HG02852 (cell line): ENCODE measurements at regions not wholly inside any gene's neighbourhood (a gene's known extent, or its start where the extent isn't known, plus 50 kb on each side); places are given as distances from the start of the nearest gene placed in this dataset.

Source experiments
- ATAC-seq: cut with Tn5 transposase; IDR thresholded peaks from one replicate; pipeline ENCODE4 v1.9.1; 2021; ENCODE audit warnings: mild to moderate bottlenecking, moderate library complexity; ENCODE audit not compliant: unreplicated experiment

DNA sequence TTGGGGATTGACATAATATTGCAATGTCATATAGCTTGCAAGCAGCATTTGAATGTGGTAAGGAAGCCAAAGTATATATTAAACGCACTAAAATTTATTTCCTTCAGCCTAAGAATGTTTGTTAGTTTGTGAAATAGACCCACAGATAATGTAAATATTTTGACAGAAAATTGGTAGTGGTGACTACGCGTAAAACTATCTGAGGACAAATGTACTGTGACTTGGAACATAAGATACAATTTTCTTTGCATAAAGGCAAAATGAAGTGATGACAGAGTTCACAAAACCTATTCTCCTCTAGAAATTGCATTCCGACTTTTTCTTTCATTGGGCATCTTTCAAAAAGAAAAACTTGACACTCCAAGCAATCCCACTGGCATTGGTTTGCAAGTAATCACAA lies 411.1 kb upstream of the LRATD1 start:
- no peak for ATAC-seq

DNA sequence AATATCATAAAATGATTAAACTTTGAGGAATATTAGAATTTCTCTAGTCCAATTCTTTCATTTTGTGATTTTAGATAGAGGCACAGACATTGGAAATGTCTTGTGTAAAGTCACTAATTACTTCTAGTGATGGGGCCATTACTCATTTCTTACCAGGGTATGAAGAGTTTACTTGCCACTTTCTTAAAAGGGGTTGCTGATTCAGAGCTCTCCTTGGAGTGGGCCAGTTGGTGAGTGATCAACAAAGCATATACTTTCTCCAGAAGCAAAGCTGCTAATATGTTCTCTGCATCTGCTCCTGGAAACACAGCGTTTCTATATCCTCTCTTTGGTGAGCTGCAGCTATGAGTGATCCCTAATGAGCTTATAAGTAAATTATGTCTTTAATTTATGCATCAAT lies 408.9 kb upstream of the LRATD1 start:
- no peak for ATAC-seq

DNA sequence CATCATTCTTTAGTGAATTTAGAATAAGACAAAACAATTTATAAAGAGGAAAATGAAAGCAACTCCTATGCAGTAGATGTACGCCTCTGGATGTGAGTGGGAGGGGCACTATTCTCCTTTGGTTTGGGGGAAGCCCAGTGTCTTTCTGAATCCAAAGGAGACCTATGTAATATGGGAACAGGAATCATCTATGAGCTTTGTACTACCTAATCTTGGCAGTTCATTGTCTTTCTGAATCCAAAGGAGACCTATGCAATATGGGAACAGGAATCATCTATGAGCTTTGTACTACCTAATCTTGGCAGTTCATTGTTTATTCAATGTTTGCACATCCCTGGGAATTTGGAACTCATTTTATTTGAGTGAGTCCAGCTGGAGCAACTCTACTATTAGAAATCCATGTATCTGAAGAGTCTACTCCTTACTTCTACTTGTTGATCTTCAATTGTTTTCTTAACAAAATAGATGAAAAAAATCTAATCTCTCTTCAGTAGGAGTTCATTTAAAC lies 401.1 kb upstream of the LRATD1 start:
- ATAC-seq, result no peak

DNA sequence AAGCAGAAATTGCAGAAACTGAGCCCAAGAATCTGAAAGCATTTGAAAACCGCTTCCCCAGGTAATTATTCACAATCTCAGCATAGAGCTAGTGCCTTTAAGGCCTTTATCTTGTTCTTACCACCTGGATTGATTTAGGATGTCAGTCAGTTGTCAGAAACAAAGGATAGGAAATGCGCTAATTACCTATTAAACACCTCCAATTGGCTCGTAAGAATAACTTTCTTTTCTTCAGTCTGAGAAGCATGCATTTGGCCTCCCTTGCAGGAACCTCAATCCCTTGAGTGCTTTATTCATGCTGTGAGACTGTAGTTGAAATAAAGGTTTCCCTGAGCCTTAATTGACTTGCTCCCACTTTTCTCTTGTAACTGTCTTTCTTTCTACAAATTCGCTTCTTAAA lies 400.3 kb upstream of the LRATD1 start:
- no peak for ATAC-seq

DNA sequence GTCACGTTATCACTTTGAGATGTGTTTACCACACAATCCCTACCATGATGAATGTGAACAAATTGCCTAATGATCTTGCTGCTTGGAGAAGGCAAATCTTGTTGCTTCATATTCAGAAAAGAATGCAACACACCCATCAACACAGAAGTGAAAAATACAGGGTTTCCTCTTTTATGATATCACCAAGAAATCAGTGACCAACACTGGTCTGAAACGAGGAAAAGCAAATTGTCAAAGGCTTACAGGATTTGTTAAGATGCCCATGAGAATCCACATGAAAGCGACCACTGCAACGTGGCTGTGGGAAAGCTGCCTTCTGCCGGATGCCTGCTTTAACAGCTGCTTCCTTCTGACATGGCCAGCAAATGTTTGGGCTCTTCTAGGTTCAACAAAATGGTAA lies 397.6 kb upstream of the LRATD1 start:
- ATAC-seq, result no peak

DNA sequence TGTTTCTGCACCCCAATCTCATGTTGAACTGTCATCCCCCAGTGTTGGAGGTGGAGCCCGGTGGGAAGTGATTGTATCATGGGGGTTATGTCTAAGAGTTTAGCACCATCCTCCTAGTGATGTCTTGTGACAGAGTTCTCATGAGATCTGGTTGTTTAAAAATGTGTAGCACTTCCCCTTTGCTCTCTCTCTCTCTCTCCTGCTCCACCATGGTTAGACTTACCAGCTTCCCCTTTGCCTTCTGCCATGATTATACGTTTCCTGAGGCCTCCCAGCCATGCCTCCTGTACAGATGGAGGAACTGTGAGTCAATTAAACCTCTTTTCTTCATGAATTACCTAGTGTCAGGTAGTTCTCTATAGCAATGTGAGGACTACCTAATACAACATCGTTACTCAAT lies 396.9 kb upstream of the LRATD1 start:
- ATAC-seq, result no peak

DNA sequence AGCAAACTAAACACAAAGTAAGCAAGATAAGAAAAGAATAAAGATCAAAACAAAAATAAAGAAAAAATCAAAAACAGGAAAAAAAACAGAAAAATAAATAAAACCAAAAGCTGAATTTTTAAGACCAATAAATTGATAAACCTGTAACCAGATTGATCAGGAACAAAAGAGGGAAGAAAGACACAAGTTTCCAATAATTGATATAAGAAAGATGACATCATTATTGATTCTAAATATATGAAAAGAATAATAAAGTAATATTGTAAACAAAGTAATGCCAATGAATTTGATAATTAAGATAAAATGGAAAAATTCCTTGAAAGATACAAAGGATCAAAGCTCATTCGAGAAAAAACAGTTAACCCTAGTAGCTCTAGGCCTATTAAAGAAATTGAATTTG lies 394.6 kb upstream of the LRATD1 start:
- no peak for ATAC-seq

DNA sequence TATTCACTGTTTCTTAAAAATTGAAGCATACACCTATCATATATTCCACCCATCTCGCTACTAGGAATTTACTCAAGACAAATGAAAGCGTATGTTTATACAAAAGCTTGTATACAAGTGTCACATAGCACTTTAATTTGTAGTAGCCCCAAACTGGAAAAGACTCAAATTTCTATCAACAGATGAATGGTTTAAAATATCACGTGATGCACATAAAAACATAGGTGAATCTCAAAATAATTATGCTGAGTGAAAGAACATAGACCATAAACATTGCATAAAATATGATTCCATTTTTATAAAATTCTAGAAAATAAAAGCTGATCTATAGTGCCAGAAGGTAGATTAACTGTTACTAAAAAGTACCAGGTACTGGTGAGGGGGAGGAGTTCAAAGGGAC lies 392.9 kb upstream of the LRATD1 start:
- no peak for ATAC-seq

DNA sequence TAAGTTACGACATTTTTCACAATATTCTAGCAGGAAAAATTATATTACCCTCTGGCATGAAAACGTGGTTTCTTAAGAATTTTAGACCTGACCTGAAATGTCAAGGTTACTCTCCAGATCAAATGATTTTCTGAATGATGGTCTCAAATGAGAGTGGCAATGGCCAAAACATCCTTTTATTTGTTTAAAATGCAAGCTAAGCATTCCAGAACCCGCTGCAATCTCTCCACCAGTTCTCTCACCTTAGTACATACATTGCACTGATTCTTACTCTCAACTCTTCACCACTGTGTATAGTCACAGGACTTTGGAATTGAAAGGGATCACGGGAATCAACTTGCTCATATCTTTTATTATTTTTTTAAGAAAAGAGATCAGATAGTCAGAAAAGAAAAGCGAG lies 391.6 kb upstream of the LRATD1 start:
- no peak for ATAC-seq

DNA sequence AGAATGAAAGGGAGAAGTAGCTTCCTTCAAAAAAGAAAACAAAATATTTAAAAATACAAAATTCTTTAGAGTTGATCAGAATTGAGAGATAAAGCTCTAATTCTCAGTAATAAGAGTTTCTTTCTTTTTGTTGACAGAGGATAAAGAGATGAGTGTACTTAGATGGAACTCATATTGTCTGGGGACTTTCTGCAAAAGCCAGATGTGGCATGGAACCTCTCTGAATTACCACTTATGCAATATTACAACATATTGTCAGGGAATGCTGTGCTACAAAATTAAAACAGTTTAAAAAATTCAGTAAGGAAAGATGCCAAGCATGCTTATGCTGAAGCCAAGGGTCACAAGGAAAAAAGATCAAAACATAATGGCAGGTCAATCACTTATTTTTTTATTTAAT lies 386.6 kb upstream of the LRATD1 start:
- no peak for ATAC-seq

DNA sequence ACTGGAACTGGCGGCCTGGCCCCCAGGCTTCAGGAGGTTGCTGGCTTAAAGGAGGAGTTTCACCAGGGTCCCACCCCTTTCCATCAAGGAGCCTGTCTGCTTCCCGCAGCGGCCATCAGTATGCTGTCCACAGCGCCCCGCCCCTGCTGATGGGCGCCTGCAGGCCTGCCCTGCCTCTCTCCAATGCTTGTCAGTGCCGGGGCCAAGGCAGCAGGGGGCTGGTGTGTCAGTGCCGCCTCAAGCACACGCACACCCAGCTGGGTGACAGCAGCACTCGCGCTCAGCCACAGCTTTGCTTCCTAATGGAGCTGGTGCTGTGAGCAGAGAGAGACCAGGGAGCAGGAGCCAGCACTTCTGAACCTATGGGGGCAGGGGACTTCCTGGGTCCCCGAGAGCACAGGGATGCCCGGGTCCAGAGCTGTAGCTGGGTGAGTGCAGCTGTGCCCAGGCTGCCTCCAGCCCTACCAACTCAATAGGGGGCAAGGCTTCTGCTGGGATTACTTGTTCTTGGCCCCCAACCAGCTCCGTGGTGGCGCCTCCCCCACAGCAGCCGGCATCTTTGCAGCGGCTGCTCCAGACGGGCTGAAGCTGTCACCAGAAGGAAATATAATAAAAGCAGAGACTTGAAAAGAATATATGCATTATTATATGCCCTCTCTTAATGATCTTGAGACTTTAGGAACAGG lies 377.2 kb upstream of the LRATD1 start:
- no peak for ATAC-seq

DNA sequence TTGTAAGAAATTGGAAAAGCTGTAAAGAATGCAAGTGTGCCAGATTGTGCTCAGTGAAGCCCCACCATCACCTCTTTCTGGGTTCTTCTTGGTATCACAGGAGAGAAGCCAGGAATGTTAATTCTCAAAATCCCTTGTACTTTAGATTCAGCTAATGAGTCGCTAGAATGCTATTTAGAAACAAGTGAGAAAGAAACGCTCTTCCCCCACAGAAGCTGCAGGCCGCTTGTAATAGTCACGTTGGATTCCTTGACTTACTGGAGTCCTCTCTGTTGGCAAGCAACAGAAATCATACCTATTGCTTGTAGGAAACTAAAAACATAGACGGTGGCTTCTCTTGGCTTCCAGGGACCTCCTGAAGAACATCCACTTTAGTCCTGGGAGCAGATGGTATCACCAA lies 375.6 kb upstream of the LRATD1 start:
- ATAC-seq, result no peak

DNA sequence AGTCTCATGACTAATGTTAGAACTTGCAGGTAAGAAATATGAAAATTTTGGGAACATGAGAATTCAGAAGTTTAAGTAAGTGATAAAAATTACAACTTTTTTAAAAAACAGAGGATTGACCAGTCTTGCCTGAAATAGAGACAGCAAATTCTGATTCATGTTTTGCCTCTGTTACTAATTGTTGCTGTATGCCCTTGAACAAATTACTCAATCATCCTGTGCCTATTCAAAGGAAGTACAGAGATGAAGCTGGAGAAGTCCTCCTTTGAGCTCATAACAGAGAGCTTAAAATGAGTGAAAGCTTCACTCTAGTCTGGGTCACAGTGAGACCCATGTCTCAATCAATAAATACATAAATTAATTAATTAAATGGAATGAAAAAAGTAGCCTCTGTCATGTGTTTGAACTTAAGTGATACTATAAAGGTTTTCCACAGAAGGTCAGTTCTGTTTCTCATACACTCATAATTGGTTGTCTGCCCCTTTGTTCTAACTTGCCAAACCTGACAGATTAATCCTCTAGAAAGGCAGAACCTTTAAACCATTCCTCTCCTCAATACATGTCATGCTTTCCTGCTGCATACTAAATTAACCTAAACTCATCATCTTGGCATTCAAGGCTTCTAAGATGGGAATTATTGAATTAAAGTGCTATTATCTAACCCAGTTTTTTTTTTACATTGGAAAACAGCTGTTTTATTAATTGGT lies 374.6 kb upstream of the LRATD1 start:
- no peak for ATAC-seq

DNA sequence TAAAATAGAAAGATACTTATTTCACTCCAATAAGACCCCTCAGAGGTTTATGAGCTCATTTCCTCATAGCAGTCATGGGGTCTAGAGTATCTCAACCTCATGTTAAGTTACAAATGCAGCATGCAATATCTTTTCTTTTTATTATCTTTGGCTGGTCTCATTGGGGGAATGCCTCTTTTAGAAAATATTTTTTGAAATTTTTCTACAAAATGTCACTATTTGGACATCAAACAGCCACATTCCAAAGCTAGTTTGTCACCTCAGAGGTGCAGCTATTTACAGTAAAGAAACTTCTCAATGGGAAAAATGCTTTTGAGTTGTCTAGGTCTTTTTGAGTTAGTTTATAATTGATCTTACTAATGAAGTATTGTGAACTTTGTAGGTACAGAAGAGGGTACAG lies 370.7 kb upstream of the LRATD1 start:
- ATAC-seq, result no peak

DNA sequence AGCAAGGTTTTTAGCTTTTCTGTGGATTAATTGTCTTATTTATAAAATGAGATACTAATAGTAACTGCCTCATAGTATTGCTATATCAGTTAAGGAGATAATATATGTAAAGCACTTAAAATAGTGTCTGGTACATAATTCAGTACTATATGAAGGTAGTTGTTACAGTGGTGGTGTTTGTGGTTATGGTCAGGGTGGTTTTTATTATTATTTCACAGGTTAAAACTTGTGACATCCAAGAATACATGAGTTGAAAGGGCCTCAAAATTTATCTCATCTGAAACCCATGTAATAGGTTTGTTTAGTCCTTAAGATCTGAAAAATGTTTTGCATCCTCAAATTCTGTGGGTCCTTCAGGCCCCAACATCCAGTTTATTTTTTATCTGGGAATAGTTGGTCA lies 369.5 kb upstream of the LRATD1 start:
- ATAC-seq, result no peak

DNA sequence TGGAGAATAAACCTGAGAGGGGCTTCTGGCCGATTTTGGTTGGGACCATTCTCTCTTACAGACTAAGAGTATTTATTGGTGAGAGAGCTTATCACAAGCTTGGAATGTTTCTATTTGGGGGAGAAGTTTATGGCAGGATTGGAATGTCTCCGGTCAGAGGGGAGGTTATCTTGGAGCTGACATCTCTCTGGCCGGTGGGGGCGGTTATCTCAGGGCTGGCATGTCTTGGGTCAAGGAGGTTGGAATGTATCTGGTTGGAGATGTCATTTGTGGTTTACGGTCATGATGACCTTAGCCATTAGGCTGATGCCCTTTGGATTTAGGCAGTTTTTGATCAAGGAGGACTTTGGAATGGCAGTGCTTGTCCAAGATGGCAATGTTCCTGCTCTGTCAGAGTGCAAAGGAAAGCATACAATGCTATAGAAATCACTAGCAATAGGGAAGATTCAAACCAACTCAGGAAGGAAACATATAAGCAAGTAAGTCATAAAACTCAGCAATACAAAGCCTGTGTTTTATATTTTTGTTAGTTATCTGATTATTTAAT lies 362.4 kb upstream of the LRATD1 start:
- ATAC-seq, result no peak

DNA sequence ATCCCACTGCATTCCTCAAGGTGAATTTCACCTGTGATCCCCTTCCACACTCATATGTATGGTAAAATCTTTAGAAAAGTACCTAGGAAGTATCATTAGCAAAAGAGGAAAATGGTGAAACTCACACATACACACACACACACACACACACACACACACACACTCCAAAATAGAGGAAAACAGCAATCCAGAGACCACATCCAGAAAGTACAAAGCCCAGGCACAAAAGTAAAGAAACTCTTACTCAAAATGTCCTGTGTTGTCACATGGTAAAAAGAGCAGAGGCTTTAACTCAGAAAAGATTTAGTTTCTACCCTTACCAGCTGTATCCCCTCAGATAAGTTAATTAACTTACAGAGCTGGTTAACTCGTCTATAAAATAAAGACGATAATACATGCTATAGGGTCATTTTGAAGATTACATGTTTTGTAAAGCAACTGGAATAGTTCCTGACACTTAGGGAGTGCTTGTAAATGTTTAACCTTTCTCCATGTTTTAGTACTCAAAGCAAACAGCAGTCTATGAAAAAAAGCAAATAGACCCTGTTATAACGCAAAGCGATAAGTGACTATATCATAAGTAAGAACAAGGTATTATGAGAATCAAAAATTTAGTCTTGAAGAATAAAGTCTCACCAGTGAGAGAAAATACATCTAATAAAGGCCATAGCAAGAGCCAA lies 360.0 kb upstream of the LRATD1 start:
- no peak for ATAC-seq

DNA sequence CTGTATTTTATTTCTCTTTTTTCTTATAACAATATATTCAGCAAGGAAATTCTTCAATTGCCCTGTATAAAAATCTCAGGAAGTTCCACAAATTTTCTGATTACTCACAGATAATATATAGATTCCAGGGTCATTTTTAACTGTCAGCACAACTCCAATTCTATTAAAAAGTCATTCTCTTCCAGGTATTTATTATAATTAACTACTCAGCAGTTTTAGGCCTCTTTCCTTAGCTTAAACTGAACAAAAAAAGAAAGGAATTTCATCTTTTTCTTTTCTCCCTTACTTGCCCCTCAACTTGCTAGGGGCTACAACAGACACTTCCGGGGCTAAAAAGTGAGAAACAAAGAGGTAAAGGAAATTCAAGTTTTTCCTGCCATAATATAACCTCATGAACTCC lies 358.9 kb upstream of the LRATD1 start:
- ATAC-seq, result no peak

DNA sequence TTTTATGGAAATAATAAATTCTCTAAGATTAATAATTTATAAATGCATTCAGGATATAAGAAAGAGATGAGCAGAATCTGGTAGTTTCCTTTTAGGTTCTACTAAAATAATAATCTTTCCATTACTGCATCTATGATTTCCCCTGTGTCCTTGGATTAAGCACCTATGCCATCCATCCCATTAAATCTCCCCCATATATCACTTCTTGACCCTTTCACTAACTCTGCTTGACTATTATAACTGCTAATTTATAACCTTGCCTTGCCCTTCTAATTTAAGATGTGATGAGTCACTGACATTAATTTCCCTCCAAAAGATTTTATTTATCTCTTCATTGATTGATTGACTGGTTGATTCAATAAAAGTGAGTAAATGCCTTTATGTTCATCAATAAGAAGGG lies 348.3 kb upstream of the LRATD1 start:
- no peak for ATAC-seq

DNA sequence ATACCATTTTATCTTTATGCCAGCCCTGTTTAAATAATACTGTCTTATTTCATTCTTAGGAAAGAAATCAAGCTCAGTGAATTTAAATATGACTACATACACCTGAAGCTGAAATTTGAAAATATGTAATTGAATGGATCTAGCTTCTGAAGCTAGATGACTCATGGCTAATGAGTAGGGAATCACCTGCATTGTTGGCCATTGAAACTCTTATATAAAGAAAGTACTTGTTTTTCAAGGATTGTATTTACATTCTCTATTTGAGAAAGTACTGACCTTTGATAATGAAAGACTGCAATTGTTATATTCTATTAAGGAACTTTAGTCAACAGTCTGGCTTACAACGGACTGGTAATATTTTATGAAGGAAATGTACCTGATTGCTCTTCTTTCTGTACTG lies 346.7 kb upstream of the LRATD1 start:
- no peak for ATAC-seq

DNA sequence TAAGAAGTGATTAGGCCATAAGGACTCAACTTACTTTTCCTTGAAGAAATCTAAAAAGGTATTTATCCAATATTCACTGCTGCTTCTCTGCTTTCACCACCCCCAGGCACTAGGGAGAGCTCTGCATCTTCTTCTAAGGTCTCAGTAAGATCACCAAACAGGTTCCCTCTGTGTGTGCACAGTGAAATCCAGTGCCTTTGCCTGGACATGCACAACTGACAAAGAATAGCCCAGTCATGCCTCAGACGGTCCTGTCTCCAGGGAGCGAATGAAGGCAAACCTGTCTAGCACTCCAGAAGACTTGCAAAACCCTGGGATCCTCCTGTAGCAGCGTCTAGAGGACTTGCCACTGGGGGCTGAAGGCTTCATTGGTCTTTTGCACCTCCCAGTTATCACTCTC lies 344.5 kb upstream of the LRATD1 start:
- ATAC-seq, result no peak

DNA sequence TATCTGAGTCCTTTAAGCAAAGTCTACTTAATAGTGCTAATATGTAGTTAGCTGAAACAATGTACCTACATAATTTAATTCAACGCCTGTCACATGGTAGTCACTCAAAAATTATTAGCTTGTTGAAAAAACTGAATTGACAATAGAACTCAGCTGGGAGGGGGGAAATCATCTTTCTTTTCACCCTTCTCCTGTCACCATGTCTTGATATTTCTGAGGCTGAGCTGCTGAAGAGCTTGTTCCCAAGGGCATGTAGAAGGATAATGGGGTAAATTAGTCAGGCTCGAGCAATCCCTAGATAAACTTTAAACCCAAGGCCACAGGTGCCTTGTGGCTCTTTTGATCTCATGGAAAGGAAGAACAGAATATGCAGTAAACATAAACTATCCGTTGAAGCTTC lies 339.6 kb upstream of the LRATD1 start:
- ATAC-seq, result no peak
